Ramos (cell line): ENCODE measurements at regions not wholly inside any gene's neighbourhood (a gene's known extent, or its start where the extent isn't known, plus 50 kb on each side); places are given as distances from the start of the nearest gene placed in this dataset.

Source experiments
- in situ Hi-C: fragments of 300-500 bp; cut with MboI; formaldehyde crosslinking; loops from one replicate; pipeline ENCODE4 v1.14.3; 2022; ENCODE audit warnings: low sequenced_read_pairs; ENCODE audit not compliant: unreplicated experiment

- in situ Hi-C loops, result no loop called here
These were observed 203.5 kb upstream of the SALL3 start for GRCh38 chr18:78776151-78776550.

DNA sequence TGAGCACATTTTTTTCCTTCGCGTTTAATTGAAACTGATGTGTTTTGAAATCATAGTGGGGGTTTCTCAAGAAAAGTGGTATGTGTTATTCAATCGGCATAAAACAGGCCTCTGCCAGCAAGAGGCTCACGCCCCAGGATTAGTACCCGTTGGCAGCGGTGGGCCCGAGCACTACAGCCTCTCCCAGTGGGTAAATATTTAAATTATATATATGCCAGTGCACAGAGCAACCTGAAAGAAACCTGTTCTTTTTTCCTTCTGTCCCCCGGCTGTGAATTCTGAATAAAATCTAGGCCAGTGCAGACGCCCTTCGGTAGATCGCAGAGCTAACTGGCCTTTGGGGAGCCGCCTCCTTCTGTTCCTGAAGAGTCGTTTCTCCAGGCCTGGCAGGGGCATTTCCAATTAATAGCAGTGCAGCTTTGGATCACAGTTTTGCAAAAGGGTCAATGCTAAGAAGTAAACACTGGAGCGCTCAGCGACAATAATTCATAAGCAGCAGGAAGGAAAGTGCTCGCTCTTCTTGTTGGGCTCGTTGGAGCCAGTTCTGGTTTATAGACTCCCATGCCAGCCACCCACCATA is 202.8 kb upstream of the SALL3 start:
- in situ Hi-C loops, result no loop called here

GRCh38 chr18:78777992-78778391 is 201.6 kb upstream of the SALL3 start:
- in situ Hi-C loops, result no loop called here

GRCh38 chr18:78778651-78779050 is 201.0 kb upstream of the SALL3 start:
- in situ Hi-C loops, result no loop called here

- in situ Hi-C loops, result no loop called here
These were observed 199.5 kb upstream of the SALL3 start for GRCh38 chr18:78779996-78780718.

- in situ Hi-C loops, result no loop called here
These were observed 198.7 kb upstream of the SALL3 start for GRCh38 chr18:78780719-78781600.

- in situ Hi-C loops, result no loop called here
These were observed 198.0 kb upstream of the SALL3 start for GRCh38 chr18:78781601-78781960.

DNA sequence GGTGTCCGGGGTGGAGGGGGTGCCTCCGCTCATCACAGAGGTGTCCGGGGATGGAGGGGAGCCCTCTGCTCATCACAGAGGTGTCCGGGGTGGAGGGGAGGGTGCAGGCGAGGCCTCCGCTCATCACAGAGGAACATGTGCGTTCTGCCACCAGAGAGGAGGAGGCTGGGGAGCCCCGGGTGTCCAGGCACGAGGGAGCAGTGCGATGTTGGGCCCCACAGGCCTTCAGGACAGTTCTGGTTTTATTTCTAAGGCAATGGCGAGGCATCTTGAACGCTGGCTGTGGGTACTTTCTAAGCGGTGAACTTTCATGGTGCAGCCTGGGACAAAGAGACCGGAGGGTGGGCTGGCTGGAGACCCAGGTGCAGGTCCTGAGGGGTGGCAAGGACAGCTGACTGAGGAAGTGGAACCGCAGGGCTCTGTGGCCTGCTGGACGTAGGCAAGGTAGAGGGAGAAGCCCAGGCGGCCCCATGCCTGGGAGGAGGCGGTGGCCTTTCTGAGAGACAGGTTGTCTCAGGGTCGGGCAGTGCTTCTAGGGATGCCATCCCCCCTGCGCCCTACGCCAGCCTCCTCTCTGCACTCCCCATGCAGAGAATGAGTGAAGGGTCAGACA is 196.6 kb upstream of the SALL3 start:
- in situ Hi-C loops, result no loop called here

DNA sequence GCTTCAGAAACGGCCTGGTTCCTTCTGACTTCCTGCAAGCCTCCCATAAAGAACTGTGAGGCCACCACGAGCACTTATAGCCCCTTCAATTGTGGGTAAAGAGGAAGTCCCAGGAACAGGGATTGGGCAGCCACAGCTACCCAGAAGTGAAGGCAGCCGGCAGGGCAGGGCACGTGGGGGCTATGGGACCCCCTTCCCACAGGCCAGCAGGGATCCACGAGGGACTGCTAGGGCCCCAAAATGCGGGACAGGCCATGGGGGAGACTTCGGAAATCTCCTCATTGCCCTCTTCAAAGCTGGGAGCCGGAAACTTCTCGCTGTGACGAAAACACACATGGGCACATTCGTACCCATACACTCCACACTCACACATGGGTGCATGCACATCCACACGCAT is 196.1 kb upstream of the SALL3 start:
- in situ Hi-C loops, result no loop called here

DNA sequence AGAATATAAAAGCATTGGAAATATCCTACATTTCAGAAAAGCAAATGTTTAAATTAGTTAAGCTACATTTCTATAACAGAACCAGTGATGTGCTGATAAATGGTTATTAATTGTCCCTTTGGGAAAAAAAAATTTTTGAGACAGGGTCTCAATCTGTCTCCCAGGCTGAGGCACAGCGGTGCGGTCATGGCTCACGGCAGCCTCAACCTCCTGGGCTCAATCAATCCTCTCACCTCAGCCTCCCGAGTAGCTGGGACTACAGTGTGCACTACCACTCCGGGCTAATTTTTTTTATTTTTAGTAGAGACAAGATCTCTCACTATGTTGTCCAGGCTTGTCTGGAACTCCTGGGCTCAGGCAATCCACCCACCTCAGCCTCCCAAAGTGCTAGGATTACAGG is 194.8 kb upstream of the SALL3 start:
- in situ Hi-C loops, result no loop called here

DNA sequence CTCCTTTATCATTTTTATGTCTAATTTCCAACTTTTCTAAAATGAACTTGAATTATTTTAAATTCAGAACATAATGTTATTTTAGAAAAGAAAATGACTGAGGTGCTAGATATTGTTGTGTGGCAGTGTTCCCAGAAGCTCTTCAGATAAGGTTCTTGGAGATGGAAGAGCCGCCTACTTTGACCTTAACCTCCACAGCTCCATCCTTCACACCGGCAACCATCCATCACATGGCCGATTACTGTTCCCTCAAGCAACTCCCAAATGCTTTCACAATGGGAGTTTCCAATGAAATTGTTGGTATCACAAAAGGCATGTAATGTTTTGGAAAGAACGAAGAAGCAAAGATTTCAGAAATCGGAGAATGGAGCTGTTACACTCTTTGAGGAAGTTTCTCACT is 193.9 kb upstream of the SALL3 start:
- in situ Hi-C loops, result no loop called here

- in situ Hi-C loops, result no loop called here
These were observed 192.8 kb upstream of the SALL3 start for GRCh38 chr18:78786776-78787175.

GRCh38 chr18:78787751-78788150 is 191.9 kb upstream of the SALL3 start:
- in situ Hi-C loops, result no loop called here

GRCh38 chr18:78788161-78788560 is 191.5 kb upstream of the SALL3 start:
- in situ Hi-C loops, result no loop called here

DNA sequence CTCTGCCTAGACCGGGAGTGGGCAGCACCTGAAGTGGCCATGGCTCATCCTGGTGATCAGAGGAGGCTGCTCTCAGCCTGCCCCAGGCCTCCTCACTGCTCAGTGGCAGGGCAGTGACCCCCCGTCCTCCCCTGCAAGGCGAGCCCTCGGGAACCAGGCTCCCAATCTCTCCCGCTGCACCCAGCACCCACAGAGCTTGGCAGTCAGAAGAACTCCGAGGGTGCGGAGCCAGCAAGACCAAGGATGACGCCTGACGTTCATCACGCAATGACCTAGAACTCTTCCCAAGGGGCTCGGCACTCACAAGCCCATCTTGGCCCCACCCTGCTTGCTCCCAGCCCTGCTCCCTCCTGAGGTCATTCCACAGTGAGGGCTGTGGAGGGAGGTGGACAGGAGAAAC is 189.8 kb upstream of the SALL3 start:
- in situ Hi-C loops, result no loop called here

GRCh38 chr18:78790511-78790910 is 189.1 kb upstream of the SALL3 start:
- in situ Hi-C loops, result no loop called here

DNA sequence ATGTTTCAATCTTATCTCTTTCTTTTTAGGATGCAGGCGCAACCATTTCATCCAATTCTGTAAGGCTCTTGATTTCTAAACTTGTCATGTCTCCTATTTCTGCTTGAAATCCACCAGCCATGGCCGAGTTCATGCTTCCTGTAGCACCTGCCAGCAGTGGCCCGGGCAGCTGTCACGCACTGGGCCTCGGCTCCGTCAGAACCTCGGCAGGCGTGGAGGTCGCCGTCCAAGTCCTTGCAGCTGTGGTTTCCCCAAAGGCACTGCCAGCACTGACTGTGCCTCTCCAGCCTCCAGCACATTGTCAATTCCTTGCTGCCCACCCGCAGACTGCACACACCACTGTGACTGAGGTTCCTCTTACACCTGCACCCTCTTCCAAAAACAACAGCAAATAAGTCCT is 188.7 kb upstream of the SALL3 start:
- in situ Hi-C loops, result no loop called here

GRCh38 chr18:78792094-78792493 is 187.5 kb upstream of the SALL3 start:
- in situ Hi-C loops, result no loop called here

- in situ Hi-C loops, result no loop called here
These were observed 186.9 kb upstream of the SALL3 start for GRCh38 chr18:78792736-78793135.

GRCh38 chr18:78793313-78794070 is 186.1 kb upstream of the SALL3 start:
- in situ Hi-C loops, result no loop called here
